SK-N-SH (cell line): ENCODE measurements at regions not wholly inside any gene's neighbourhood (a gene's known extent, or its start where the extent isn't known, plus 50 kb on each side); places are given as distances from the start of the nearest gene placed in this dataset.

Experiments
- CTCF ChIP-seq: fragments of 200-600 bp; sonication (generic); IDR thresholded peaks from 2 replicates; pipeline ENCODE4 v1.6.1; 2017; ENCODE audit warnings: antibody characterized with exemption, mild to moderate bottlenecking, moderate library complexity
- POLR2AphosphoS5 ChIP-seq: IDR thresholded peaks from 2 replicates; pipeline ENCODE4 v1.6.1; 2012; ENCODE audit warnings: low read depth, low read length

GRCh38 chr2:196538189-196538588 lies 101.3 kb upstream of the CCDC150 start:
- TF ChIP-seq CTCF (no peak), POLR2AphosphoS5 (no peak)
